Calu3 (cell line): ENCODE measurements at regions not wholly inside any gene's neighbourhood (a gene's known extent, or its start where the extent isn't known, plus 50 kb on each side); places are given as distances from the start of the nearest gene placed in this dataset.

Source experiments
- BruUV-seq: library from RNA; stranded (reverse); fragments of 400-500 nt; replicated peaks from 2 replicates; lab custom pipeline; 2021; lab: Mats Ljungman, UMichigan
- CTCF ChIA-PET: fragments of 300-600 bp; sonication (Branson Sonifier 250); formaldehyde crosslinking; loops from one replicate; lab custom pipeline; 2022; ENCODE audit warnings: antibody characterized with exemption; lab: Charles Lee
- DNase-seq: peaks from one replicate; pipeline ENCODE4 v3.0.0; 2022
- H3K27ac Mint-ChIP-seq: one replicate; pipeline ENCODE4 v1.8.0; 2022; ENCODE audit warnings: mixed read lengths; ENCODE audit not compliant: unreplicated experiment
- H3K27me3 Mint-ChIP-seq: one replicate; pipeline ENCODE4 v1.8.0; 2022; ENCODE audit warnings: mixed read lengths; ENCODE audit not compliant: unreplicated experiment
- H3K36me3 Mint-ChIP-seq: one replicate; pipeline ENCODE4 v1.8.0; 2022; ENCODE audit warnings: mild to moderate bottlenecking, moderate library complexity, mixed read lengths; ENCODE audit not compliant: insufficient read depth, unreplicated experiment
- H3K4me1 Mint-ChIP-seq: one replicate; pipeline ENCODE4 v1.8.0; 2022; ENCODE audit warnings: mild to moderate bottlenecking, low read depth, mixed read lengths; ENCODE audit not compliant: unreplicated experiment
- H3K4me3 Mint-ChIP-seq: one replicate; pipeline ENCODE4 v1.8.0; 2022; ENCODE audit warnings: mild to moderate bottlenecking, low read depth, moderate library complexity, mixed read lengths; ENCODE audit not compliant: unreplicated experiment
- H3K9me3 Mint-ChIP-seq: one replicate; pipeline ENCODE4 v1.8.0; 2022; ENCODE audit warnings: low read depth, mixed read lengths; ENCODE audit not compliant: unreplicated experiment
- intact Hi-C: fragments of 100-400 bp; cut with micrococcal nuclease; formaldehyde crosslinking; loops from one replicate; pipeline ENCODE4 v1.10.0; 2022; ENCODE audit not compliant: unreplicated experiment
- TF ChIP-seq, protein P1 (sequence below): fragments of 200-600 bp; IDR thresholded peaks from one replicate; pipeline ENCODE4 v1.8.0; 2022; ENCODE audit warnings: antibody characterized with exemption; ENCODE audit not compliant: unreplicated experiment

GRCh38 chr1:101121975-101122374 is 96.4 kb upstream of the DPH5 start:
- CTCF ChIA-PET = no interaction called here
- H3K4me3 Mint-ChIP-seq = no peak overlapping the region
- intact Hi-C loops = no loop called here
- no peak overlapping the region for H3K27ac Mint-ChIP-seq
- DNase-seq = no peak
- no peaks in the 10 kb centered on the region for H3K27me3 Mint-ChIP-seq
- no TSS peak for BruUV-seq
- no peaks in the 10 kb centered on the region for H3K4me1 Mint-ChIP-seq
- TF ChIP-seq, protein P1, sequence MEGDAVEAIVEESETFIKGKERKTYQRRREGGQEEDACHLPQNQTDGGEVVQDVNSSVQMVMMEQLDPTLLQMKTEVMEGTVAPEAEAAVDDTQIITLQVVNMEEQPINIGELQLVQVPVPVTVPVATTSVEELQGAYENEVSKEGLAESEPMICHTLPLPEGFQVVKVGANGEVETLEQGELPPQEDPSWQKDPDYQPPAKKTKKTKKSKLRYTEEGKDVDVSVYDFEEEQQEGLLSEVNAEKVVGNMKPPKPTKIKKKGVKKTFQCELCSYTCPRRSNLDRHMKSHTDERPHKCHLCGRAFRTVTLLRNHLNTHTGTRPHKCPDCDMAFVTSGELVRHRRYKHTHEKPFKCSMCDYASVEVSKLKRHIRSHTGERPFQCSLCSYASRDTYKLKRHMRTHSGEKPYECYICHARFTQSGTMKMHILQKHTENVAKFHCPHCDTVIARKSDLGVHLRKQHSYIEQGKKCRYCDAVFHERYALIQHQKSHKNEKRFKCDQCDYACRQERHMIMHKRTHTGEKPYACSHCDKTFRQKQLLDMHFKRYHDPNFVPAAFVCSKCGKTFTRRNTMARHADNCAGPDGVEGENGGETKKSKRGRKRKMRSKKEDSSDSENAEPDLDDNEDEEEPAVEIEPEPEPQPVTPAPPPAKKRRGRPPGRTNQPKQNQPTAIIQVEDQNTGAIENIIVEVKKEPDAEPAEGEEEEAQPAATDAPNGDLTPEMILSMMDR = no peak
- no peaks in the 10 kb centered on the region for H3K36me3 Mint-ChIP-seq
- H3K9me3 Mint-ChIP-seq = no peaks in the 10 kb centered on the region

DNA sequence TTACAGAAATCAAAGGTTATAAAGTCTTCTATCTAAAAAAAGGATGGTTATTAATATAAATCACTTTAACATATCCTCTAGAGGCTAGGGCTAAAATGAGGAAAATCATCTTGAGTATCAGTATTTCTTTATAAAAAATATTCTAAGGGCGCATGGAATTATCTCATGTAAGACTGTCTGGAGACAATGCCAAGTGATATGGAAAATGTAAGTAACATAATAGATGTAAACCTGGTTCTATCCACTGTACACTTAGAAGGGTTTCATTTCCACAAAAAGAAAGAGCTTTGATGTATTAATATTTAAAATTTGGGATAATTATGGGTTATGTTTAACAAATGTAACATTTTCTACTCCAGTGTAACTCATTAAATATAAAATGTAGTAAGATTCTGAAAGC is 95.9 kb upstream of the DPH5 start:
- Mint-ChIP-seq H3K4me3 (no peak overlapping the region), H3K9me3 (no peaks in the 10 kb centered on the region), H3K36me3 (no peaks in the 10 kb centered on the region), H3K4me1 (no peaks in the 10 kb centered on the region), H3K27ac (no peak overlapping the region), H3K27me3 (no peaks in the 10 kb centered on the region)
- no TSS peak for BruUV-seq
- TF ChIP-seq, protein P1 = no peak
- CTCF ChIA-PET = no interaction called here
- intact Hi-C loops = no loop called here
- DNase-seq = no peak

GRCh38 chr1:101120868-101121267 is 95.3 kb upstream of the DPH5 start:
- no peaks in the 10 kb centered on the region for H3K27me3 Mint-ChIP-seq

DNA sequence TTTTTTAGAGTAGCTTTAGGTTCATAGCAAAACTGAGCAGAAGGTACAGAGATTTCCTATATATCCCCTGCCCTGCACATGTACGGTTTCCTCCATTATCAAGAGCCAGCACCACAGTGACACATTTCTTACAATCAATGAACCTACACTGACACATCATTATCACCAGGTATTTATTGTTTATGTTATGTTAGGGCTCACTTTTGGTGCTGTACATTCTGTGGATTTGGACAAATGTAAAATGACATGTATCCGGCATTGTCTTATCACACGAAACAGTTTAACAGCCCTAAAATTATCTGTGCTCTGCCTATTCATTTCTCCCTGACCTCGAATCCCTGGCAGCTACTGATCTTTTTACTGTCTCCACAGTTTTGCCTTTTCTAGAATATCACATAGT is 93.7 kb upstream of the DPH5 start:
- TF ChIP-seq, protein P1 = no peak
- DNase-seq = no peak
- Mint-ChIP-seq H3K27me3 (no peaks in the 10 kb centered on the region), H3K4me3 (no peak overlapping the region), H3K36me3 (no peaks in the 10 kb centered on the region), H3K9me3 (no peaks in the 10 kb centered on the region), H3K27ac (no peak overlapping the region), H3K4me1 (no peaks in the 10 kb centered on the region)
- intact Hi-C loops = no loop called here
- BruUV-seq = no TSS peak
- CTCF ChIA-PET = no interaction called here

More at GRCh38 chr1:101120868-101121267, 95.3 kb upstream of the DPH5 start:
- no peak overlapping the region for H3K4me3 Mint-ChIP-seq
- DNase-seq = no peak
- intact Hi-C loops = no loop called here
- no peaks in the 10 kb centered on the region for H3K9me3 Mint-ChIP-seq
- no TSS peak for BruUV-seq
- no peaks in the 10 kb centered on the region for H3K4me1 Mint-ChIP-seq
- CTCF ChIA-PET = no interaction called here
- H3K36me3 Mint-ChIP-seq = no peaks in the 10 kb centered on the region
- TF ChIP-seq, protein P1 = no peak
- H3K27ac Mint-ChIP-seq = no peak overlapping the region
